HL-60 (cell line): ENCODE measurements at regions not wholly inside any gene's neighbourhood (a gene's known extent, or its start where the extent isn't known, plus 50 kb on each side); places are given as distances from the start of the nearest gene placed in this dataset.

Experiments used
- POLR2AphosphoS5 ChIP-seq: IDR thresholded peaks from 2 replicates; pipeline ENCODE4 v1.6.1; 2012; ENCODE audit warnings: low read depth
- TF ChIP-seq, protein P1 (sequence below): IDR thresholded peaks from one replicate; pipeline ENCODE4 v1.5.1; 2011; ENCODE audit warnings: low read length, control low read depth, inconsistent platforms; ENCODE audit not compliant: insufficient read depth
- TF ChIP-seq, protein P2 (sequence below): IDR thresholded peaks from 2 replicates; pipeline ENCODE4 v1.6.1; 2012; ENCODE audit warnings: low read depth; ENCODE audit not compliant: insufficient replicate concordance

DNA sequence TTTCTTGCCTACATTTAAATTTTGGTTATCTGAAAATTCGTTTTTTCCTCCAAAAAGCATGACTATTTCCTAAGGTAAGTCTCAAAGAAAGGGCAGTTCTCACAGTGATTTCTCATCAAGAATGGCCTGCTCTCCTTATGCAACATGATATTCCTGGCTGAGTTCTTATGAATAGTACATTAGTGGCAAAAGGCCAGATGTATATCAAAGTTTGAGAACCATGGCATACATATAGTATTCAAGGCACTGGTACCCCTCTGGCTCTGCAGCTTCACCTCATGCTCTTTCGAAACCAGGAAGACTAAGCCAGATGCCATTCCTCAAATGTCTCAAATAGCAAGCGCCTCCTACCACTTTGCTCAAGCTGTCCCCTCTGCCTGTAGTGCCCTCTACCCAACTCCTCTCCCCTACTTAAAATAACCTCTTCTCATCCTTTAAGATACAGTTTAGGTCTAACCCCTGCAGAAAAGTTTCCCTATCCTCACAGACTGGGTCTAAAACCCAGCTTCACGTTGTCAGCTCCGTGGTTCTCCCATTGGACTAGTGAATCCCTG lies 280.3 kb downstream of the HACE1 start:
- TF ChIP-seq, protein P1, sequence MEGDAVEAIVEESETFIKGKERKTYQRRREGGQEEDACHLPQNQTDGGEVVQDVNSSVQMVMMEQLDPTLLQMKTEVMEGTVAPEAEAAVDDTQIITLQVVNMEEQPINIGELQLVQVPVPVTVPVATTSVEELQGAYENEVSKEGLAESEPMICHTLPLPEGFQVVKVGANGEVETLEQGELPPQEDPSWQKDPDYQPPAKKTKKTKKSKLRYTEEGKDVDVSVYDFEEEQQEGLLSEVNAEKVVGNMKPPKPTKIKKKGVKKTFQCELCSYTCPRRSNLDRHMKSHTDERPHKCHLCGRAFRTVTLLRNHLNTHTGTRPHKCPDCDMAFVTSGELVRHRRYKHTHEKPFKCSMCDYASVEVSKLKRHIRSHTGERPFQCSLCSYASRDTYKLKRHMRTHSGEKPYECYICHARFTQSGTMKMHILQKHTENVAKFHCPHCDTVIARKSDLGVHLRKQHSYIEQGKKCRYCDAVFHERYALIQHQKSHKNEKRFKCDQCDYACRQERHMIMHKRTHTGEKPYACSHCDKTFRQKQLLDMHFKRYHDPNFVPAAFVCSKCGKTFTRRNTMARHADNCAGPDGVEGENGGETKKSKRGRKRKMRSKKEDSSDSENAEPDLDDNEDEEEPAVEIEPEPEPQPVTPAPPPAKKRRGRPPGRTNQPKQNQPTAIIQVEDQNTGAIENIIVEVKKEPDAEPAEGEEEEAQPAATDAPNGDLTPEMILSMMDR, result no peak
- no peak for TF ChIP-seq POLR2AphosphoS5
- TF ChIP-seq, protein P2, sequence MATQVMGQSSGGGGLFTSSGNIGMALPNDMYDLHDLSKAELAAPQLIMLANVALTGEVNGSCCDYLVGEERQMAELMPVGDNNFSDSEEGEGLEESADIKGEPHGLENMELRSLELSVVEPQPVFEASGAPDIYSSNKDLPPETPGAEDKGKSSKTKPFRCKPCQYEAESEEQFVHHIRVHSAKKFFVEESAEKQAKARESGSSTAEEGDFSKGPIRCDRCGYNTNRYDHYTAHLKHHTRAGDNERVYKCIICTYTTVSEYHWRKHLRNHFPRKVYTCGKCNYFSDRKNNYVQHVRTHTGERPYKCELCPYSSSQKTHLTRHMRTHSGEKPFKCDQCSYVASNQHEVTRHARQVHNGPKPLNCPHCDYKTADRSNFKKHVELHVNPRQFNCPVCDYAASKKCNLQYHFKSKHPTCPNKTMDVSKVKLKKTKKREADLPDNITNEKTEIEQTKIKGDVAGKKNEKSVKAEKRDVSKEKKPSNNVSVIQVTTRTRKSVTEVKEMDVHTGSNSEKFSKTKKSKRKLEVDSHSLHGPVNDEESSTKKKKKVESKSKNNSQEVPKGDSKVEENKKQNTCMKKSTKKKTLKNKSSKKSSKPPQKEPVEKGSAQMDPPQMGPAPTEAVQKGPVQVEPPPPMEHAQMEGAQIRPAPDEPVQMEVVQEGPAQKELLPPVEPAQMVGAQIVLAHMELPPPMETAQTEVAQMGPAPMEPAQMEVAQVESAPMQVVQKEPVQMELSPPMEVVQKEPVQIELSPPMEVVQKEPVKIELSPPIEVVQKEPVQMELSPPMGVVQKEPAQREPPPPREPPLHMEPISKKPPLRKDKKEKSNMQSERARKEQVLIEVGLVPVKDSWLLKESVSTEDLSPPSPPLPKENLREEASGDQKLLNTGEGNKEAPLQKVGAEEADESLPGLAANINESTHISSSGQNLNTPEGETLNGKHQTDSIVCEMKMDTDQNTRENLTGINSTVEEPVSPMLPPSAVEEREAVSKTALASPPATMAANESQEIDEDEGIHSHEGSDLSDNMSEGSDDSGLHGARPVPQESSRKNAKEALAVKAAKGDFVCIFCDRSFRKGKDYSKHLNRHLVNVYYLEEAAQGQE, result no peak
